ENCODE measurements at regions not wholly inside any gene's neighbourhood (a gene's known extent, or its start where the extent isn't known, plus 50 kb on each side); places are given as distances from the start of the nearest gene placed in this dataset.
"Not testable (repeated sequence)": the region's sequence is repeated elsewhere in the genome, so short reads cannot be mapped to it uniquely, and the experiment has no call there.

- no peak for DNase-seq
Measured at GRCh38 chr6:92706976-92707375, 712.4 kb downstream of the EPHA7 start.

- DNase-seq, result no peak
Measured at GRCh38 chr6:92701425-92702096, 717.8 kb downstream of the EPHA7 start.

GRCh38 chr6:92700411-92700810, 718.9 kb downstream of the EPHA7 start:
- no peak for DNase-seq

GRCh38 chr6:92690997-92691599, 728.3 kb downstream of the EPHA7 start:
- DNase-seq, result no peak

GRCh38 chr6:92688342-92688741, 731.0 kb downstream of the EPHA7 start:
- no peak for DNase-seq

GRCh38 chr6:92687278-92687677, 732.1 kb downstream of the EPHA7 start:
- DNase-seq, result no peak

GRCh38 chr6:92684386-92684785, 735.0 kb downstream of the EPHA7 start:
- peak; percentile 19 for DNase-seq

GRCh38 chr6:92683748-92684147, 735.6 kb downstream of the EPHA7 start:
- DNase-seq, result no peak

- no peak for DNase-seq
Measured at GRCh38 chr6:92682516-92683398, 736.6 kb downstream of the EPHA7 start.

- DNase-seq, result no peak
Measured at GRCh38 chr6:92681401-92681800, 738.0 kb downstream of the EPHA7 start.

- DNase-seq, result not testable (repeated sequence)
Measured at GRCh38 chr6:92671462-92671861, 747.9 kb downstream of the EPHA7 start.

GRCh38 chr6:92667843-92668242, 751.5 kb downstream of the EPHA7 start:
- no peak for DNase-seq

- no peak for DNase-seq
Measured at GRCh38 chr6:92648364-92649086, 770.8 kb downstream of the EPHA7 start.

GRCh38 chr6:92647630-92648029, 771.7 kb downstream of the EPHA7 start:
- DNase-seq, result no peak

GRCh38 chr6:92644104-92644791, 775.1 kb downstream of the EPHA7 start:
- peak; percentile 3 for DNase-seq

GRCh38 chr6:92635553-92636153, 783.7 kb downstream of the EPHA7 start:
- DNase-seq, result no peak

GRCh38 chr6:92634561-92634960, 784.8 kb downstream of the EPHA7 start:
- no peak for DNase-seq

- no peak for DNase-seq
Measured at GRCh38 chr6:92623431-92623830, 795.9 kb downstream of the EPHA7 start.

- no peak for DNase-seq
Measured at GRCh38 chr6:92617721-92618120, 801.6 kb downstream of the EPHA7 start.

GRCh38 chr6:92608751-92609150, 810.6 kb downstream of the EPHA7 start:
- DNase-seq, result no peak

- DNase-seq, result no peak
Measured at GRCh38 chr6:92593201-92593600, 826.2 kb downstream of the EPHA7 start.

GRCh38 chr6:92589996-92590395, 829.4 kb downstream of the EPHA7 start:
- DNase-seq, result peak; percentile 18
